HCEC 1CT (cell line): ENCODE measurements at regions not wholly inside any gene's neighbourhood (a gene's known extent, or its start where the extent isn't known, plus 50 kb on each side); places are given as distances from the start of the nearest gene placed in this dataset.

ENCODE experiments used
- DNase-seq: peaks from one replicate; pipeline ENCODE4 v3.0.0-alpha.2; 2017

DNA sequence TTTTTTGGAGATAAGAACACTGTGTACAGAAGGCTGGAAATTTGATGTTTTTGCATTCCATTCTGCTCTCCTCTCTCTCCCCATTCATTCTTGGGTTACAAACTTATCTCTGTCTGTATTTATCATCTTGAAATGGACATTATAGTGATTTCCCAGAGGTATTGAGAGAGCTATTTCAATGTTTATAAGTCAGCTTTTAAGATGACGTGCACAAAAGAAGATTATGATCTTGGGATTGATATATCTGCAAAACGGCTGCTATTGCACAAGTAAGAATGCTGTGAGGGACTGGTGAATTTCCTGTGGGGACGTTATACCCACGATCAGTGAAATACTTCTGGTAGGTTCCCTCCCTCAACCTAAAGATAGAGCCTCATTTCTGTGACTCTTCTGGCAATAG is 61.0 kb upstream of the DTNA start:
- no peak for DNase-seq

DNA sequence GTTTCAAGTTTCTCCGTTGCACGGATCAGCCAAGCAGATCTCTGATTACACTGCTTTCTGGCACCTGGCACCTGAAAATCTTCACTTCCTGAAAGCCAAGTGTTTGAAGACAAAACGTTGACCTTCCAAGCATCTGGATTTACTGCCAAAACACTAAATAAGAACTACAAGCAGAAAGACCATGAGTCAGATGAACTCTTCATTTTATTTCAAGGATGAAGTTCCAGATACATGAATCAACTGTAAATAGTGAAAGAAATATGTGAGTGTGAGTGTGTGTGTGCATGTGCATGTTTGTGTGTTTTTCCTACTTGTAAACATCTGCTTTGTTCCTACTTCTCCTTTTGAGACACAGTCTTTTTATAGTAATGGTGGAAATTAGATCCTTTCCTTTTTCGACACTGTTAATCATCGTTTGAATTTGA is 60.0 kb upstream of the DTNA start:
- peak; percentile 90 for DNase-seq

DNA sequence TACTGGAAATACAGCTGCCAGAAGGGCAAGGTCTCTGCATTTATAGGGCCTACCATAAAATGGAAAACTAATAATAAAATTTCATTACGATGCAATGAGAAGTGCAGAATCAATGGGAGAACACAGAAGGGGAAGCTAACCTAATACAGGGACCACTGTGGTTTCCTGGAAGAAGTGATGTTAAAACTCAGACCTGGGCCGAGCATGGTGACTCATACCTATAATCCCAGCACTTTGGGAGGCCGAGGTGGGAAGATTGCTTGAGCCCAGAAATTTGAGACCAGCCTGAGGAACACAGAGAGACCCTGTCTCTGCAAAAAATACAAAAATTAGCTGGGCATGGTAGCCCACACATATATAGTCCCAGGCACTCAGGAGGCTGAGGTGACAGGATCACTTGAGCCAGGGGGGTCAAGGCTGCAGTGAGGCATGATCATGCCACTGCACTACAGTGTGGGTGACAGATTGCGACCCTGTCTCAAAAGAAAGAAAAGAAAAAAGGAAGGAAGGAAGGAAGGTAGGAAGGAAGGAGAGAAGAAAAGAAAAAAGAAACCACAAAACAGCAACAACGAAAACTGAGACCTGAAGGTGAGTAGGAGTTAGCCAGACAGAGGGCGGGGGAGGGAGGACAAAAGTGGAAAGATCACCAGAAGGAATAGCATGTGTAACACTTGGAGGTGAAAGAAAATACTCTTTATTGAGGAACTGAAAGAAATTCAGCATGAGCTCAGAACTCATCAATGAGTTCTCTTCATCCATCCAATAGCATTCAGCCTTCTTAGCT is 58.3 kb upstream of the DTNA start:
- peak; percentile 17 for DNase-seq

DNA sequence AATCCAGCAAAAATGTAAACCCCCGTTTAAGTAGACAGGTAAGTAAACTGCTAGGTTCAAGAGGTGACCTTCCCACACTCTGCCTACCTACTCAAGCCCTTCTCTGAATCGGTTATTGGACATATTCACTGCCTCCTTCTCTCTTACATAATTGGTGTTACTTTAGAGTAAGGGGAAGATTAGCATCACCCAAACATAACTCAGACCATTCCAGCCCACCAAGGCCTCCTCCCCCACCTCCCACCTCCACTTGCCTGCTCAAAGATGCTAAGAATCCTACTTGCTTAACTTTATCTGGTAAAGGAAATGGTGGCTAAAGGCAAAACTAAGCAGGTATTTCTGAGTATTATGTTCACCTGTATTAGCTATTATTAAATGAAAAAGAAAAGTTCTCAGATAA is 55.0 kb upstream of the DTNA start:
- DNase-seq = no peak

DNA sequence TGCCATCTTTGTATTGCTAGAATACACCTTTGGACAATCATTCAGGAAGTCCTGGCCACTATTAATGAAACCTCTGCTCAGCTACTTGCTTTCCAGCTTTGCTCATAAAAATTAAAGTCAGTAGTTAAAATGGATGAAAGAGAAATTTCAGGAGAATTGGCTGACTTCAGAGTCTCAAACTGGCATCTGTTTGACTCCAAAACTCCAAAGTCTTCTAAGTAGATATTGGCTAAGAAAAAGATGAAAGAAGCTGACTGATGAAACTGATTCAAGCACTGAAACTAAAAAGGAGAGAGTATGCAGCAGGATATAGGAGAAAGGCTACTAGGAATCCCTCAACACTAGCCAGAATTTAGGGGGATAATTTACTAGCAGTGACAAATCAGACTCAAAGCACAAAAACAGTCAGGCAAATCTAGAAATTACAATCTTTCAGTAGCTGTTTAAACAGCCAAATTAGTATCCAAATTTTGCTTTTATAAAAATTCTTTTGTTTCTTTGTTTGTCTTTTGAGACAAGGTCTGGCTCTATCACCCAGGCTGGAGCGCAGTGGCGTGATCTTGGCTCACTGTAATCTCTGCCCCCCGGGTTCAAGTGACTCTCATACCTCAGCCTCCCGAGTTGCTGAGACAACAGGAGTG is 52.1 kb upstream of the DTNA start:
- DNase-seq = no peak

DNA sequence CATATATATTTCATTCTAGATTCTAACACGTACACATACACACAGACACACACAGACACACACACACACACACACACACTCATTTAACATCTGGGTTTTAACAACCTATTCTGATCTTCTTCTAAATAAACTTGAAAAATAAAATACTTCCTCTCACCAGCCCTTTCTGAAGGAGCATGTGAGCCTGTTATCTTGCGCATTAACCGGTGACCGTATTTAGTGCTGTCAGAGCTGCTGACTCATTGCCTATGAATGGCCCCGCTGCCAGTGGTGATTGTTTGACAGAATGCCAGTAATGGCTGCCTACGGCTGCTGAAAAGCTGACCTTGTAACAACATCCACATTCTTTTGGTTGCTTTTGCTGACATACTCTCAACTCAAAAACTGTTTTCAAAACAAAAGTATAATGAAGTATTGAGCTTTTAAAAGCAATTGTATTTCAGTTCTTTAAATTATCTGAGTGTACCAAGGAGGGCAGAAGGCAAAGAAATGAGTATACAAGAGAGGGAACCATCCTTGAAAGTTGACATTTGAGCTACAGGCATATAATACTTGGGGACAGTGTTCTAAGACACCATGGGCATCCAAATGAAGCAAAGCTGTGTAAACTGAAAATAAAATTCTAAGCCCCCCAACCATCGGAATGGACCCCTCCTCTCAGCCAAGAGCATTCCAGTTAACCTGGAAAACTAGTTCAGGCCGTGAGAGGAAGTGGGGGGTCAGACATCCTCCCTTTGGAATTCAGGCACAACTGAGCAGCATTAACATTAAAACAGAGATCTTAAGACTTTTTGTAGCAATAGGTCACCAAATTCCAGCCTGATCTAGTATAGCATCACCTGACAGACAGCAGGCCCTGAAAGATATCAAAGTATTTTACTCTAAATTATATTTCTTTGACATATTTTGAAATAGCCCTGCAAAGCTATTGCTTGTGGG is 50.2 kb upstream of the DTNA start:
- DNase-seq = peak; percentile 96
